SK-N-SH (cell line): ENCODE measurements at regions not wholly inside any gene's neighbourhood (a gene's known extent, or its start where the extent isn't known, plus 50 kb on each side); places are given as distances from the start of the nearest gene placed in this dataset.

ENCODE experiments used
- CTCF ChIA-PET: fragments of 300-600, 350-600 bp; formaldehyde crosslinking; extraction: SDS; loops from one replicate; lab custom pipeline; 2021; lab: Yijun Ruan, JAX
- POLR2A ChIA-PET: fragments of 350-600 bp; sonication (Branson Sonifier 250); formaldehyde crosslinking; extraction: SDS; loops from one replicate; lab custom pipeline; 2020; ENCODE audit warnings: antibody characterized with exemption, inconsistent platforms; lab: Yijun Ruan, JAX
- DNase-seq: peaks from one replicate; pipeline ENCODE4 v3.0.0; 2012
- H2AFZ ChIP-seq: fragments of 200-600 bp; sonication (generic); 2 replicates; pipeline ENCODE4 v1.8.1; 2016; ENCODE audit warnings: antibody characterized with exemption, mild to moderate bottlenecking, low read depth
- H3F3A ChIP-seq: fragments of 200-600 bp; sonication (generic); replicated peaks from 2 replicates; pipeline ENCODE3; 2016; ENCODE audit warnings: antibody characterized with exemption, mild to moderate bottlenecking; ENCODE audit not compliant: insufficient read depth
- H3K27ac ChIP-seq, 2 experiments: fragments of 200-500 bp in 1 of 2; fragments of 200-600 bp in 1 of 2; sonication (Bioruptor generic) in 1 of 2; sonication (generic), shearing (Covaris generic) in 1 of 2; 2 replicates each; pipeline versions ENCODE4 v1.5.1 to v1.6.1; 2014 to 2016; ENCODE audit warnings: low read depth in 2 of 2, inconsistent platforms in 1 of 2, low read length in 1 of 2, mild to moderate bottlenecking in 1 of 2, mixed read lengths in 1 of 2
- H3K27me3 ChIP-seq: fragments of 200-600 bp; sonication (generic), shearing (Covaris generic); 2 replicates; pipeline ENCODE4 v1.6.1; 2016; ENCODE audit warnings: mixed run types; ENCODE audit not compliant: insufficient read depth
- H3K36me3 ChIP-seq, 2 experiments: fragments of 200-500 bp in 1 of 2; fragments of 200-600 bp in 1 of 2; sonication (Bioruptor generic) in 1 of 2; sonication (generic) in 1 of 2; replicated peaks in 1 of 2; 2 replicates each; pipeline versions ENCODE3 to v1.5.1; 2014 to 2016; ENCODE audit warnings: low read length in 1 of 2, mild to moderate bottlenecking in 1 of 2; ENCODE audit not compliant: insufficient read depth in 2 of 2, control insufficient read depth in 1 of 2
- H3K4me1 ChIP-seq, 2 experiments: fragments of 200-500 bp in 1 of 2; fragments of 200-600 bp in 1 of 2; sonication (Bioruptor generic) in 1 of 2; sonication (generic), shearing (Covaris generic) in 1 of 2; 2 replicates each; pipeline versions ENCODE4 v1.5.1 to v1.6.1; 2014 to 2016; ENCODE audit warnings: low read depth in 1 of 2, low read length in 1 of 2, mixed run types in 1 of 2; ENCODE audit not compliant: insufficient read depth in 2 of 2, control insufficient read depth in 1 of 2
- H3K4me2 ChIP-seq: fragments of 200-600 bp; sonication (generic), shearing (Covaris generic); 2 replicates; pipeline ENCODE4 v1.6.1; 2017; ENCODE audit warnings: mixed run types
- H3K4me3 ChIP-seq, 2 experiments: fragments of 200-500 bp in 1 of 2; fragments of 200-600 bp in 1 of 2; sonication (Bioruptor generic) in 1 of 2; sonication (generic), shearing (Covaris generic) in 1 of 2; 2 replicates each; pipeline versions ENCODE4 v1.5.1 to v1.8.1; 2014 to 2016; ENCODE audit warnings: low read depth in 2 of 2, inconsistent platforms in 1 of 2, low read length in 1 of 2, mild to moderate bottlenecking in 1 of 2, mixed read lengths in 1 of 2, moderate library complexity in 1 of 2
- H3K79me2 ChIP-seq: fragments of 200-600 bp; sonication (generic); 2 replicates; pipeline ENCODE4 v1.8.1; 2017; ENCODE audit warnings: mild to moderate bottlenecking; ENCODE audit not compliant: insufficient read depth
- H3K9ac ChIP-seq: fragments of 200-600 bp; sonication (generic); 2 replicates; pipeline ENCODE4 v1.6.1; 2017; ENCODE audit warnings: mixed run types
- H3K9me2 ChIP-seq: fragments of 200-600 bp; sonication (generic); 2 replicates; pipeline ENCODE4 v1.6.1; 2017; ENCODE audit warnings: mixed run types
- H3K9me3 ChIP-seq: fragments of 200-600 bp; sonication (generic); 2 replicates; pipeline ENCODE4 v1.6.1; 2017; ENCODE audit warnings: mixed run types, mild to moderate bottlenecking, moderate library complexity
- H4K20me1 ChIP-seq: fragments of 200-600 bp; sonication (generic); 2 replicates; pipeline ENCODE4 v1.6.1; 2017; ENCODE audit warnings: mild to moderate bottlenecking, mixed run types; ENCODE audit not compliant: insufficient read depth
- EZH2phosphoT487 ChIP-seq: fragments of 200-600 bp; sonication (generic); IDR thresholded peaks from 2 replicates; pipeline ENCODE4 v1.6.1; 2017; ENCODE audit warnings: low read depth, mixed run types, mild to moderate bottlenecking, antibody characterized with exemption, moderate library complexity, borderline replicate concordance
- FOSL2 ChIP-seq: IDR thresholded peaks from 2 replicates; pipeline ENCODE4 v1.4.0; 2012; ENCODE audit warnings: low read depth, mild to moderate bottlenecking, moderate library complexity, borderline replicate concordance
- JUND ChIP-seq: IDR thresholded peaks from 2 replicates; pipeline ENCODE4 v1.4.0; 2012
- NFIC ChIP-seq: IDR thresholded peaks from 2 replicates; pipeline ENCODE4 v1.4.0; 2012; ENCODE audit warnings: borderline replicate concordance
- POLR2AphosphoS5 ChIP-seq: IDR thresholded peaks from 2 replicates; pipeline ENCODE4 v1.6.1; 2012; ENCODE audit warnings: low read depth, low read length
- USF1 ChIP-seq: IDR thresholded peaks from 2 replicates; pipeline ENCODE4 v1.4.0; 2012; ENCODE audit warnings: low read depth, borderline replicate concordance
- WGBS: methylation state at CpG from one replicate; pipeline ENCODE4 v1.1.6; 2017; ENCODE audit warnings: low lambda C conversion rate; 5-methylcytosine and 5-hydroxymethylcytosine counted together

- Histone ChIP-seq H3K9me3 (no peaks in the 10 kb centered on the region), H2AFZ (peak overlapping the region; percentile 19; the same call in 1 of the 2 replicates), H3K4me2 (no peak overlapping the region; the same call in 1 of the 2 replicates), H3F3A (no peaks in the 10 kb centered on the region), H3K9me2 (no peaks in the 10 kb centered on the region), H3K27ac (no peak overlapping the region), H3K9ac (no peak overlapping the region), H3K36me3 (no peaks in the 10 kb centered on the region), H3K4me3 (no peak overlapping the region), H3K79me2 (no peaks in the 10 kb centered on the region), H4K20me1 (no peaks in the 10 kb centered on the region), H3K27me3 (no peaks in the 10 kb centered on the region), H3K4me1 (peaks cover 11 to 17% of the 10 kb centered on the region in 2 experiments; a peak in 2 of 4 replicates)
- POLR2A ChIA-PET: no interaction called here
- 72% methylated on average over 5 of the region's 5 CpGs for WGBS
- no peak for TF ChIP-seq EZH2phosphoT487
- no peak for TF ChIP-seq USF1
- TF ChIP-seq NFIC: peak; percentile 29; the same call in 1 of the 2 replicates
- no peak for TF ChIP-seq POLR2AphosphoS5
- TF ChIP-seq FOSL2: peak; percentile 49; the same call in 1 of the 2 replicates
- no peak for DNase-seq
- CTCF ChIA-PET: interaction anchor here (1.0 to 2.0 kb wide), 5 partner anchors 12 to 225 kb away, joined by 3 to 6 read pairs (median 4); no protein-coding TSS in a partner anchor
Observed at GRCh38 chr17:27376637-27377547, 79.4 kb upstream of the KSR1 start.

GRCh38 chr17:27378482-27379175 lies 77.6 kb upstream of the KSR1 start:
- POLR2A ChIA-PET: no interaction called here
- Histone ChIP-seq H4K20me1 (no peaks in the 10 kb centered on the region), H3K4me3 (no peak overlapping the region), H3K4me2 (no peak overlapping the region), H3F3A (peaks cover 6% of the 10 kb centered on the region), H3K79me2 (no peaks in the 10 kb centered on the region), H2AFZ (no peak overlapping the region), H3K4me1 (peaks cover 13 to 27% of the 10 kb centered on the region in 2 experiments; a peak in 3 of 4 replicates), H3K27me3 (no peaks in the 10 kb centered on the region), H3K36me3 (no peaks in the 10 kb centered on the region), H3K27ac (no peak overlapping the region), H3K9me2 (no peaks in the 10 kb centered on the region), H3K9me3 (no peaks in the 10 kb centered on the region), H3K9ac (no peak overlapping the region)
- no peak for TF ChIP-seq JUND
- no peak for DNase-seq
- CTCF ChIA-PET: interaction anchor here (1.8 to 6.5 kb wide), 5 partner anchors 11 to 218 kb away, joined by 5 to 44 read pairs (median 35); no protein-coding TSS in a partner anchor
- 95% methylated on average over 9 of the region's 9 CpGs for WGBS
